Stimulated activated CD8-positive, alpha-beta memory T cell treated with anti-CD3 and anti-CD28 coated beads, Interleukin-4, amount 100 ng/mL, for 1 hour (primary cell): ENCODE measurements at regions not wholly inside any gene's neighbourhood (a gene's known extent, or its start where the extent isn't known, plus 50 kb on each side); places are given as distances from the start of the nearest gene placed in this dataset.
"Not testable (repeated sequence)": the region's sequence is repeated elsewhere in the genome, so short reads cannot be mapped to it uniquely, and the experiment has no call there.

Source experiments
- DNase-seq, 2 donors: peaks; one replicate each; pipeline ENCODE4 v3.0.0-alpha.2; 2020; ENCODE audit warnings: low read depth in 2 of 2, low spot score in 1 of 2

GRCh38 chr2:176833671-176834070, 378.9 kb upstream of the HNRNPA3 start:
- no peak for DNase-seq

- no peak for DNase-seq
Observed at GRCh38 chr2:176834226-176834625, 378.4 kb upstream of the HNRNPA3 start.

- DNase-seq: no peak
Observed at GRCh38 chr2:176843208-176843607, 369.4 kb upstream of the HNRNPA3 start.

- DNase-seq: no peak
Observed at GRCh38 chr2:176844461-176844860, 368.1 kb upstream of the HNRNPA3 start.

- no peak for DNase-seq
Observed at GRCh38 chr2:176845718-176846117, 366.9 kb upstream of the HNRNPA3 start.

- no peak for DNase-seq
Observed at GRCh38 chr2:176847575-176847974, 365.0 kb upstream of the HNRNPA3 start.

- no peak for DNase-seq
Observed at GRCh38 chr2:176848844-176849243, 363.8 kb upstream of the HNRNPA3 start.

- no peak for DNase-seq
Observed at GRCh38 chr2:176851200-176851888, 361.2 kb upstream of the HNRNPA3 start.

- DNase-seq: no peak
Observed at GRCh38 chr2:176851889-176852483, 360.6 kb upstream of the HNRNPA3 start.

- DNase-seq: peak; percentile 7
Observed at GRCh38 chr2:176852667-176853066, 359.9 kb upstream of the HNRNPA3 start.

- no peak for DNase-seq
Observed at GRCh38 chr2:176854062-176854461, 358.5 kb upstream of the HNRNPA3 start.

- no peak for DNase-seq
Observed at GRCh38 chr2:176854878-176855277, 357.7 kb upstream of the HNRNPA3 start.

GRCh38 chr2:176856683-176857082, 355.9 kb upstream of the HNRNPA3 start:
- DNase-seq: no peak

- no peak for DNase-seq
Observed at GRCh38 chr2:176865336-176865735, 347.3 kb upstream of the HNRNPA3 start.

GRCh38 chr2:176872406-176872805, 340.2 kb upstream of the HNRNPA3 start:
- no peak for DNase-seq

GRCh38 chr2:176873403-176873802, 339.2 kb upstream of the HNRNPA3 start:
- DNase-seq: no peak

GRCh38 chr2:176876493-176877103, 336.0 kb upstream of the HNRNPA3 start:
- no peak for DNase-seq

- DNase-seq: no peak
Observed at GRCh38 chr2:176879426-176879995, 333.1 kb upstream of the HNRNPA3 start.

- not testable (repeated sequence) for DNase-seq
Observed at GRCh38 chr2:176882045-176882444, 330.5 kb upstream of the HNRNPA3 start.

GRCh38 chr2:176885001-176885643, 327.5 kb upstream of the HNRNPA3 start:
- no peak for DNase-seq

GRCh38 chr2:176885661-176886060, 326.9 kb upstream of the HNRNPA3 start:
- DNase-seq: no peak

- DNase-seq: no peak
Observed at GRCh38 chr2:176891105-176891504, 321.5 kb upstream of the HNRNPA3 start.
